ENCODE measurements at regions not wholly inside any gene's neighbourhood (a gene's known extent, or its start where the extent isn't known, plus 50 kb on each side); places are given as distances from the start of the nearest gene placed in this dataset.
"Not testable (repeated sequence)": the region's sequence is repeated elsewhere in the genome, so short reads cannot be mapped to it uniquely, and the experiment has no call there.

GRCh38 chr5:62103863-62104262 is 202.1 kb upstream of the KIF2A start:
- H2BK20ac ChIP-seq (ENCODE audit: low read length); H3K56ac ChIP-seq (replicated peaks; ENCODE audit: insufficient read length, low read depth, low read length); H2BK120ac ChIP-seq (replicated peaks; ENCODE audit: low read depth, low read length); H3K4me1 ChIP-seq (replicated peaks in 1 of 4; ENCODE audit: control insufficient read depth in 3 of 4, insufficient read depth in 4 of 4, low read length in 3 of 4); H2BK5ac ChIP-seq (ENCODE audit: low read depth, low read length); H3K4me3 ChIP-seq (ENCODE audit: extremely low read depth in 1 of 4, insufficient read depth in 2 of 4, low read depth in 3 of 4, low read length in 4 of 4); H3K9me3 ChIP-seq (ENCODE audit: insufficient read depth in 2 of 2, low read depth in 1 of 2, low read length in 1 of 2); H3K79me2 ChIP-seq (ENCODE audit: control insufficient read depth in 1 of 2, insufficient read depth in 2 of 2, low read length in 2 of 2); H4K8ac ChIP-seq (ENCODE audit: extremely low read depth, insufficient read depth, low read length); H3K27me3 ChIP-seq (replicated peaks in 1 of 4; ENCODE audit: control insufficient read depth in 3 of 4, extremely low read depth in 1 of 4, insufficient read depth in 3 of 4, low read length in 3 of 4); DNase-seq (ENCODE audit: low read depth in 1 of 2, low spot score in 2 of 2); H4K20me1 ChIP-seq (replicated peaks in 1 of 2; ENCODE audit: control insufficient read depth in 1 of 2, insufficient read depth in 2 of 2, low read length in 2 of 2); H3K14ac ChIP-seq (ENCODE audit: insufficient read length); H3K27ac ChIP-seq (ENCODE audit: low read depth, low read length); H3K18ac ChIP-seq (ENCODE audit: extremely low read depth, low read length); H4K5ac ChIP-seq (ENCODE audit: insufficient read length, low read depth, low read length); H3K23ac ChIP-seq (ENCODE audit: insufficient read length); H4K91ac ChIP-seq (replicated peaks; ENCODE audit: insufficient read length, low read length); H3K79me1 ChIP-seq (ENCODE audit: low read depth, low read length); FAIRE-seq; H3K4ac ChIP-seq (replicated peaks; ENCODE audit: insufficient read length, low read depth, low read length); H2BK12ac ChIP-seq (ENCODE audit: low read depth, low read length); H3K36me3 ChIP-seq (ENCODE audit: control insufficient read depth in 2 of 4, insufficient read depth in 4 of 4, low read length in 3 of 4); H3K9ac ChIP-seq (replicated peaks in 1 of 4; ENCODE audit: extremely low read depth in 1 of 4, low read depth in 3 of 4, low read length in 3 of 4); H2BK15ac ChIP-seq (ENCODE audit: low read length); H2AK5ac ChIP-seq (ENCODE audit: low read depth, low read length); POLR2A ChIA-PET (ENCODE audit: partially characterized antibody); H3K23me2 ChIP-seq (ENCODE audit: low read depth, low read length); H2AFZ ChIP-seq (ENCODE audit: low read length); H3K4me2 ChIP-seq (ENCODE audit: insufficient read depth in 1 of 2, low read depth in 2 of 2, low read length in 2 of 2): not testable (repeated sequence)
- 87% methylated on average over 4 of the region's 4 CpGs; no CpG with 5 or more reads in 1 of the 2 experiments for whole genome bisulfite sequencing, 2 experiments (ENCODE audit: extremely low coverage in 1 of 2, insufficient coverage in 1 of 2, insufficient read length in 1 of 2, insufficient replicate concordance in 2 of 2, low coverage in 1 of 2, low lambda C conversion rate in 2 of 2, missing lambda C conversion rate in 1 of 2)
- CTCF ChIA-PET (ENCODE audit: partially characterized antibody): interaction anchor here (1.2 kb wide), 1 partner anchor 170 kb away, joined by 4 read pairs; no protein-coding TSS in a partner anchor
